ENCODE measurements at regions not wholly inside any gene's neighbourhood (a gene's known extent, or its start where the extent isn't known, plus 50 kb on each side); places are given as distances from the start of the nearest gene placed in this dataset.

- BruUV-seq (replicated peaks) = no TSS peak
- ATAC-seq = no peak
These were observed 89.5 kb upstream of the UBE2E2 start for GRCh38 chr3:23113455-23114171.

More at GRCh38 chr3:23113455-23114171, 89.5 kb upstream of the UBE2E2 start:
- no peaks in the 10 kb centered on the region for H3K4me1 ChIP-seq (replicated peaks in 1 of 2; ENCODE audit: control insufficient read depth in 2 of 2, insufficient read depth in 2 of 2, low read length in 2 of 2)
- intact Hi-C loops (cut with micrococcal nuclease) = no loop called here
- no peaks in the 10 kb centered on the region for H4K20me1 ChIP-seq (replicated peaks; ENCODE audit: control insufficient read depth, insufficient read depth, low read length)
- H3K27me3 ChIP-seq (ENCODE audit: control insufficient read depth in 2 of 2, insufficient read depth in 2 of 2, low read length in 2 of 2) = no peaks in the 10 kb centered on the region
- H3K9me3 ChIP-seq (replicated peaks; ENCODE audit: control insufficient read depth, insufficient read depth, low read depth, low read length) = no peaks in the 10 kb centered on the region
- no peak for FAIRE-seq
- no peaks in the 10 kb centered on the region for H3K9me1 ChIP-seq (ENCODE audit: control insufficient read depth, insufficient read depth, low read length)
- ChIA-PET POLR2A (no interaction called here), CTCF (ENCODE audit: low intra/inter-chr PET ratio) (no interaction called here)
- H3K4me3 ChIP-seq = no peak overlapping the region
- H3K9ac ChIP-seq (ENCODE audit: insufficient read depth in 1 of 2, low read depth in 2 of 2, low read length in 2 of 2) = no peak overlapping the region
- H3K4me2 ChIP-seq (ENCODE audit: insufficient read depth, low read length) = no peak overlapping the region
- DNase-seq (ENCODE audit: extremely low read depth in 1 of 4, low spot score in 3 of 4) = no peak
- TF ChIP-seq PHB (CRISPR knock-in tag; IDR thresholded peaks at IDR 0.05) = no peak
- peak; percentile 54 for TF ChIP-seq ATF3 (IDR thresholded peaks at IDR 0.05)
- no peak for TF ChIP-seq ATF3 (CRISPR knock-in tag; conservative IDR thresholded peaks at IDR 0.05)
- no peak for TF ChIP-seq NR1H2 (CRISPR knock-in tag; IDR thresholded peaks at IDR 0.05)
- no peak for TF ChIP-seq NR2C1 (IDR thresholded peaks at IDR 0.05)
- TF ChIP-seq NR2C1 (tag; IDR thresholded peaks at IDR 0.05) = no peak
- no peak for TF ChIP-seq CEBPG (CRISPR knock-in tag; IDR thresholded peaks at IDR 0.05)
- peak; percentile 86 to 90 for TF ChIP-seq CEBPG (tag; conservative IDR thresholded peaks at IDR 0.05 in 1 of 2, IDR thresholded peaks at IDR 0.05 in 1 of 2)
- TF ChIP-seq CBFA2T2 (conservative IDR thresholded peaks at IDR 0.05) = no peak
- 0 out of 2 replicates have a peak, but pooled peaks have one; percentile 59 for TF ChIP-seq ZSCAN32 (CRISPR knock-in tag; IDR thresholded peaks at IDR 0.05)
- no peak for TF ChIP-seq BCLAF1 (IDR thresholded peaks at IDR 0.05; ENCODE audit: borderline replicate concordance in 1 of 2, control insufficient read depth in 1 of 2, low read depth in 2 of 2, low read length in 1 of 2)
- peak; percentile 74 for TF ChIP-seq ATF4 (CRISPR knock-in tag; IDR thresholded peaks at IDR 0.05)
- TF ChIP-seq FOSL1 (tag; conservative IDR thresholded peaks at IDR 0.05) = peak; percentile 33; the same call in 1 of the 2 replicates
- TF ChIP-seq FOXA3 (CRISPR knock-in tag; conservative IDR thresholded peaks at IDR 0.05 in 1 of 2, IDR thresholded peaks at IDR 0.05 in 1 of 2) = no peak
- TF ChIP-seq KAT7 (CRISPR knock-in tag; IDR thresholded peaks at IDR 0.05; ENCODE audit: borderline replicate concordance) = no peak
- in situ Hi-C loops (cut with MboI) = no loop called here
- no peaks in the 10 kb centered on the region for H3K79me2 ChIP-seq (ENCODE audit: control insufficient read depth, insufficient read depth, low read length)
- 2% methylated on average over 9 of the region's 9 CpGs for WGBS (ENCODE audit: insufficient coverage, low coverage, missing lambda C conversion rate)
- H3K27ac ChIP-seq (ENCODE audit: extremely low read depth, low read depth, low read length) = no peak overlapping the region
- no peak overlapping the region for H2AFZ ChIP-seq (ENCODE audit: low read depth, low read length)
- H3K36me3 ChIP-seq (ENCODE audit: control insufficient read depth, insufficient read depth, low read length) = no peaks in the 10 kb centered on the region
